HG03097 (cell line): ENCODE measurements at regions not wholly inside any gene's neighbourhood (a gene's known extent, or its start where the extent isn't known, plus 50 kb on each side); places are given as distances from the start of the nearest gene placed in this dataset.
A peak's percentile ranks its signal among the peaks of the same experiment; 100 is the strongest.
"Not testable (repeated sequence)": the region's sequence is repeated elsewhere in the genome, so short reads cannot be mapped to it uniquely, and the experiment has no call there.

Experiments
- ATAC-seq: cut with Tn5 transposase; IDR thresholded peaks from one replicate; pipeline ENCODE4 v1.9.1; 2021; ENCODE audit not compliant: unreplicated experiment, low FRiP score

DNA sequence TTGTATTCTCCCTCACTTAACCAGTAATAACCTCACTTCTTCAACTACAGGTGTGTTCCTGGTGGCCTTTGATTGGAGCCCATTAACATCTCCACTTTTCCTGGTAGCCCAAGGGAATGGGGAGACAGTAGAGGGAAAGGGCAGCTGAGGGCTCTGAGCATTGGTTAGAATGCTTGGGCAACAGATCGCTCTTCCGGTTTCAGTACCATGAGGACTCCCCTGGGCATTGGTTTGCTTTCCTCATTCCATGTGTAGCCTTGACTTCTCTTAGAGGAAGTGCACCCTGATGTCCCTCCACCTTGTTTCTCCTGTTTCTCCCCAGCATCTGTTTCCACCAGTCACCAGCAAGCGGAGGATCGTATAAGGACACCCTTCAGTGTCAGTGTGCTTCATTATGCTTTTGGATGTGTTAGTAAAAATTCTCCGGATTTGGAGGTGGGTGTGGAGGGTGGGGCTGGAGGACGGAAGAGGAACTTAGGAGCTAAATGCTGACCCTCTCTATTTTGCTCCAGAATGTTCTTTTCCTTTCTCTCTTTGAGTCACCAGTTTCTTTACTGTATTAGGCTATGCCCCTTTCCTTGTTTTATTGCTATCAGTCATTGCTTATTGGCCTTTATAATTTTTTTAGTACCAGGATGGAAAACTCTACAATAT lies 50.6 kb upstream of the ZNG1B start:
- not testable (repeated sequence) for ATAC-seq

DNA sequence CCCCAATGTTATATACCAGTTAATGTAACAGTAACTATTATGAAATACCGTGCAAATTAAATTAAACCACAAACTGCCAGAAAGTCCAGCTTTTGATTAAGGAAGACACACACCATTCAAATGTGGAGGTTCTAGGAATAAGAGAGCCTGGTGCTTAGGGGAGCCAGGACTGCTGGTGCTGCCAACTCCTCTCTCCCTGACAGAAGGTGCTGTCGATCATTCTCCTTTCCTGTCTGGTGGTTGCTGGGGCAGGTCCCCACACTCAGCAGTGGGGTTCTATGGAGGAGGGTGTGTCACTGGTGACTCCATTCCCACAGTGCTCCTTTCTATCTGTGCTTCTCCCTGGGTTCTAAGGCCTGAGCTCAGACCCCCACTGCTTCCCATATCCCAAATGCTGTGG lies 57.9 kb upstream of the ZNG1B start:
- ATAC-seq: not testable (repeated sequence)

DNA sequence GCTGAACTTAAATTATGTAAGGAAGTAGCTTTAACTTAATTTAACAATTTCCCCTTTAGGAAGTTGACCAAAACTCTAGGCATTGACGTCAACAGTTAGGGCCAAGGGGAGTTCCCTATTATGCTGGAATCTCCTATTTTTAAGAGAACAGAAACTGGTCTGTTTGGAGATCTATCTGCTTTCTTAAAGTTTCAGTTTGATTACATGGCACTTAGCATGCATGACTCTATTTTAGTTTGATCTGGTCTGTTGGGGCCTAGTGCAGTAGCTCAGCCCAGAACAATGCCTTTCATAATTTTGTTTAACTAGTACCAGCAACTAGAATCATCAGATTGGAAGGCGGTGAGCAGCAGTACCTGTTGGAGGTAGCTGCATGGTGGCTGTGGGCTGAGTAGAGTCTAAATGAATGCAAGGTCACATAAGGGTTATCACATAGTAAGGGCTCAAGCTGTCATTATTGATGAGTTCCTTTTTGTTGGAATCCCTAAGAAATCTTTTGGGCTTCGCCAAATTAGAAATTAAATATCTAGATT lies 60.5 kb upstream of the ZNG1B start:
- ATAC-seq: peak; percentile 81

DNA sequence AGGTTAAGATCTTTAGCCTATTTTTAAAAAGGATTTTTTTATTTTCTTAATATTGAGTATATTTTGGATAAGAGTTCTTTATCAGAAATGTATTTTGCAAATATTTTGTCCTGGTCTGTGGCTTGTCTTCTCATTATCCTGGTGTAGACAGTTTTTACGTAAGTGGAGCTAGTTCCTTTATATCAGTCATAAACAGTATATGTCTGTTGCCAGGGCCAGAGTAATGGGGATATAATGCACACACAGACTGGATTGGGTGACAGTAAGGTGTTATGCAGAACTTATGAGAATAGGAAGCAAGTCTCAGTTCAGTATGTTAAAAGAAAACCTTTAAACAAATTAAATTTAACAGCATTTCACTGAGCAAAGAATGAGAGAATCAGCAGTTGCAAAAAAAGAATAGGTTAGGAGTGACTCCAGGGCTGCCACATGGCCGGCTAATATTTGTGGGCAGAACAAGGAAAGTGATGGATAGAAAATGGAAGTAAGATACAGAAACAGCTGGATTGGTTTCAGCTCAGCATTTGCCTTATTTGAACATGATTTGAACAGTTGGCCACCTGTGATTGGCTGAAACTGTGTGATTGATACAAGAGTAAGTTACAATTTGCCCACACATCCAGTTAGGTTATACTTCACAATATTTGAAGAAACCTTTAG lies 61.1 kb upstream of the ZNG1B start:
- peak; percentile 20 for ATAC-seq

DNA sequence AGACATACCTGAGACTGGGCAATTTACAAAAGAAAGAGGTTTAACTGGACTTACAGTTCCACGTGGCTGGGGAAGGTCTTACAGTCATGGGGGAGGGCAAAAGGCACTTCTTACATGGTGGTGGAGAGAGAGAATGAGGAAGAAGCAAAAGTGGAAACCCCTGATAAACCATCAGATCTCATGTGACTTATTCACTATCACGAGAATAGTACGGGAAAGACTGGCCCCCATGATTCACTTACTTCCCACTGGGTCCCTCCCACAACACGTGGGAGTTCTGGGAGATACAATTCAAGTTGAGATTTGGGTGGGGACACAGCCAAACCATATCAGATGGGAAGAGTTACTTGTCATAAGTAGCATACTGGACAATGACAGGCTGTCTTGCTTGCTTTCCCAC lies 62.6 kb upstream of the ZNG1B start:
- ATAC-seq: not testable (repeated sequence)

DNA sequence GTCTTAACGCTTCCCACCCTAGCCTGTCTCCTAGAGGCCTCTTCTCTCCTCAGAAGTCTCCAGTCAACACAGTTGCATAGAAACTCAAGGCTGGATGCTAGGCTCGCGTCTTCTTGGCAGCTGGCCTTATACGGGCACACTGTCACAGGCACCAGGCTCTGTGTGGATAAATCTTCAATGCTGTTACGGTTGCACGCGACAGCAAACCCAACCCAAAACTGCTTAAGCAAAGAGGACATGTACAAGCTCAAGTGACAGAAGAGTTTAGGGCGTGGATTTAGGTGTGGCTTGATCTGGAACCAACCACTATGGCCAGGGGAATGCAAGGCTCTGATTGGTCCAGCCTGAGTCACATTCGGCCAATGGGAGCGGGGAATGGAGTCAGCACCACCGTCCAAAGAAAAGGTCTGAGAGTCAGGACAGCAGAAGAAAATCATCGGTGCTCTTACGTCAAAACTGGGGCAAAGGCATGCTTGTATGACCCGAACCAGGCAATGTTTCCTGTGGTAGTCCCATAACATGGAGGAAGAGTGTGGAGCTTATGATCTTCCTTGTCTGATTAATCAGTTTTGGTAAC lies 65.1 kb upstream of the ZNG1B start:
- not testable (repeated sequence) for ATAC-seq

DNA sequence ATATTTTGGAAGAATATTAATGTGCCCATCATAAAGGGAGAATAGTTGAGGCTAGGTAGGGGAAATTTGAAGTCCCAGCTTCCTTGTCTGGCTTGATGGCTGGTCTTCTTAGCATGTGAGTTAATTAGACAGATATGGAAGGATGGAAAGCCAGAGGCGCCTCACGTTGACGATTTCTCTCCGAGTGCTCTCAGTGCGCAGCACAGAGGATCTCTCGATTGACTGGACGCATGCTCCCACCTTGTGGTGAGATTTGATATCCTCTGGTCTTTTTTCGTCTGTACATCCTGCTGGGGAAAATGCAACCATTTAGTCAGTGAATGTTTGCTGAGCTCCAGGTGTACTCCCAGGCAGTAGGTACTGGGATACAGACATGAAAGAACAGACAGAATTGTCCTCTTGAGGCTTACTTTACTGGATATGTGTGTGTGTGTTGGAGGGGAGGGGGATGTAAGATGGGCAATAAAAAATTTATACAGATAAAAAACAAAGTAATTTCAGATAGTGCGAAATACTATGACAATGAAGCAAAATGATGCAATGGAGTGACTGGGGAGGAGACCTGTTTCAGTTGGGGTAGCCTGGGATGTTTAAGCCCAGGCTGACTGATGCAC lies 66.9 kb upstream of the ZNG1B start:
- peak; percentile 71 for ATAC-seq

DNA sequence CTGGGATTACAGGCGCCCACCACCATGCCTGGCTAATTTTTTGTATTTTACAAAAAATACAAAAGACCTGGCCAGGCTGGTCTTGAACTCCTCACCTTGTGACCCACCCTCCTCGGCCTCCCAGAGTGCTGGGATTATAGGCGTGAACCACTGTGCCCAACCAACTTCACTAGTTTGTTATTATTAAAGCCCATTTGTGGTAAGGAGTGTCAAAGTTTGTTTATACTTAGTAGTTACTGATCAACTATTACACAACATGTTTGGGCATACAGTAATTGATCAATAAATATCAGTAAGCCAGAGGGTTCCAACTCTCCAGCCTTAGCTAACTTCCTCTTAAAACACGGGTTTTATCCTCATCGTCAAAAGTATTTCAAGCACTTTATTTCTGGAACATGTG lies 67.5 kb upstream of the ZNG1B start:
- ATAC-seq: no peak

DNA sequence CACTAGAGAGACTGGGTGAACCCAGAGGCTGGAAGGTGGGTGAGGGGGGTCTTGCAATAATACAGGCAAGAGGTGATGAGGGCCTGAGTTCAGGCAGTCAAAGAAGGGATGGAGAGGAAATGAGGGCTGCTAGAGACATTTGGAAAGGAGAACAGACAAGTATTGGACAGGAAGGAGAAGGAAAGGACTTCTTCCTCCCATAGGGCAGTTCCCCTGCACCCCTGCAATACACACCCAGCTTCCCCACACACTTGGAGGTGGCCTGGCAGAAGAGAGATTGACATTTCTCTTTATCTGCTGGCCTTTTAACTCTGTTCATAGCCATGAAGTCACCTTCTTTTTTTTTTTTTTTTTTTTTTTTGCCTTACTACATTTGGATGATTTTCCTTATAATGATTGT lies 68.9 kb upstream of the ZNG1B start:
- ATAC-seq: not testable (repeated sequence)

DNA sequence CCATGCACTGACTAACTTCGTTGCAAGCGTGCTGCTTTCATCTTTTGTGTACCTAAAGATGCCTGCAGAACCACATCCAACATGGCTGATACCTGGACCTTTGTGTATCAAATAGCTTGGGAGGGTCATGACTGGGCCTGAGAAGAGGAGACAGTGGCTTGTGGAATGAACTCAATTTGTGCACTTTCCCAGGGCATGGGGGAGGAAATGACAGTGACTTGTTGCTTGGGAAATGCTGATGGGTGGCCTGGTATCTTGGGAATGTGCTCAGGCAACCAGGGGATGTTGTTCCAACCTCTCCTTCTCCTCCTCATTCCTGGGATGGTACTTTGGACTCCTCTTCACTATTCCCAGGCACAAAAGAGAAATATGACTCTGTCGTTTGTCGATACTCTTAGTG lies 70.7 kb upstream of the ZNG1B start:
- not testable (repeated sequence) for ATAC-seq

DNA sequence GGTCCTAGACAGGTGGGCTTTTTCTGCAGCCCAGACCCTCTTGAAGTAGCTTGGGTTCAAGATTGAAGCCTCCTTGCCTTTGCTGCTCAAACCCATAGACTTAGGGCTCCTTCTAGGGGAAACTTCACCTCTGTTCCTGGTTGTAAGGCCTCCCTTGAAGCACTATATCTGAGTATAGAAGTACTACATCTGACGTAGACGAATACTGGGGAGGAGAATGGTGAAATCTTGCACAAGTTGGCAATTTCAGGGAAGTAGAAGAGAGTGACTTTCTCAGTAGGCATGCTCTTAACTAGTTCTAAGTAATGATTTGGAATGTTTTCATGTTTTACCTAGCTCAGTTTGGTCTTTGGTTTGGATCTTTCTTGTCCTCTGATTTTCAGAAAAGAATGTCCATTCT lies 71.7 kb upstream of the ZNG1B start:
- ATAC-seq: not testable (repeated sequence)

DNA sequence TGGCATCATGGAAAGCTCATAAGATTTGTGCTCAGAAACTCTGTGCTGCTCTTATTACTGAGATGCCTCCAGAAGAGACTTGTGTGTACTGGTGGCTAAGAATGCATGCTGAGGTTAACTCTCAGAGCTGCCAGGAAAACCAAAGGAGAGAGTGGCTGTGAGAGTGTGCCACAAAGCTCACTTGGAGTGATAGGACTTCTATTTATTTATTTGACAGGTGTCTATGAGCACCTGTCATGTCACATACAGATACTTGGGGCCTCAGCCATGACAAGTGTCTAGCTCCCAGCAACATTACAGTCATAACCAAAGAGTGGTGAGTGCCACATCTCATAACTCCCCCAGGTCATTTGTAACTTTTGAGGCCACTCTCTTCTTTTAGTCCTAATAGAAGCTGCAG lies 72.2 kb upstream of the ZNG1B start:
- not testable (repeated sequence) for ATAC-seq

DNA sequence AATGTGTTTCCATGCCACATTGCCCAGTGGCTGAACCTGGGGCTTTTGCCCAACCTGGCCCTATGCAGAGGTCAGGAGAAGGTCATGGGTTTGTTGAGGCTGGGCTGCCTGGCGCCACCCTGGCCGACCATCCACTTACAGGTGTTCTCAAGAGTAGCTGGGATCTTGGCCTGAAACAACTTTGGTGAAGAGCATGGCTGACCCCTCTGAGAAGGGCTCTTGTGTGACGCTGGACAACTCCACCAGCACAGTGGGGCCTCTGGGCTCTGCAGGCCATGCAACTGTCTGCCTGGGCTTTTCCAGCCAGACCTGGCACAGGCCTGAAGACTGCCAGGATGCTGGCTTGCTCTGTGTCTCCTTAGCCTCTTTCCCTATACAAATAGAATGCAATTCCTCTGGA lies 76.4 kb upstream of the ZNG1B start:
- no peak for ATAC-seq

DNA sequence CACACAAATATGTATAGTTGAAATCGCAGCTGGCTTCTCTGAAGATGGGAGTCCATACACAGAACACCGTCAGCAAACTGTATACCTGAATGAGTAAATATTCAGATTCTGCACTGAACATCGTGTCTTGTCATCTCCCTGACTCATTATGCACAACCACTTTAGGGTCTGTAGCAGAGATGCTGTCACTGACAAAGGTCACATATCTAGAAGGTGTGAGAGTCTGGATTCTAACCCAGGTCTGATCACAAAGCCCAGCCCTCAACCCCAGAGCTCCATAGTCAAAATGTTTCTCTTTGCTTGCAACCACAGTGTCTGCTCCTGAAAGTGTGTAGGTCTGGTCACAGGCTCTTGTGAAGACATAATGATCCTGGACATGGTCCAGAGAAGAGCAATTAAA lies 78.3 kb upstream of the PAX8 start:
- no peak for ATAC-seq

DNA sequence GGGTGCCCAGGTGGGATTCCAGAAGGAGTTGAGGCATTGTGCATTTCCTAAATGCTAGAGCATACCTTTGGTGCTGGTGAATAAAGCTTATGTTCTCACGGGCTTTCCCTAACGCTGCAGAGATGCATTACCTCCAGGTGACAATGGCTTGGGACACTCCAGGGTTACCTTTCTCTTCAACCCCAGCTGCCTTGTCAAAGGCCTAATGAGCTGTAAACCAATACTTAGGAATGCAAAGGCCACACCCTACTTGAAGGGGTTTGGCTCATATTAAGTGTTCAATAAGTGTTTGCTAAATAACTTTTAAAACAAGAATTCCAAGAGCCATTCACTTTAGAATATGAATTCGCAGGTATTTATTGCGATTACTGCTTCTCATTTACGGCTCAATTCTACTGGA lies 77.6 kb upstream of the PAX8 start:
- not testable (repeated sequence) for ATAC-seq

DNA sequence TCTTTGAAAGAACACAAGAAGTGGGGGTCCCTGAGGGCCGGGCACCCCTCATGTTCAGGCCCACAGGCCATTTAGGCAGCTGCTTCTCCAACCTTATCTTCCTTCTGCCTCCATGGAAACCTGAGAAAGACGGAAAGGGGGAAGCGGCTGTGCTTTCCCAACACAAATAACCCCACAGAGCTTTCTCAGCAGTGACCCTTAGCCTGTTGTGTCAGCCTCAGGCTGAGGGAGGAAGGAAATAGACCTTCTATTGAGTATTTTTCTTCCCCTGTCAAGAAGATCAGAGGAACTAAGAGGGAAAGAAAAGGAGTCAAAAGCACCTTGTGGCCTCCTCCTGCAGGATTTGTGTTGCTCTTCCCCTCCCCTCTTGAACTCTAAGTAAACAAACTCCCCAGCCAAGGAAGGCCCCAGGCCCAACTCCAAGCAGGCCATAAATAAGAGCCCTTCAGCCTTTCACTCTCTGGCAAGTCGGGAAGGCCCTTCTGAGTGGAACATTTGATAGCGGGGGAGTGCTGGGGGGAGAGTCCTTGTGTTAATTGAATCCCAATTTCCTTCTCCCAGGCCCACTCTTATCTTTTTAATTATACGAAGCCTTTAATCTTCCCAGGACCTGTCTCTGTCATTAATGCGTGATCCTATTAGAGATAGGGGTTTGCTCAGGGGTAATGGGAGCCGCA lies 76.8 kb upstream of the PAX8 start:
- not testable (repeated sequence) for ATAC-seq

DNA sequence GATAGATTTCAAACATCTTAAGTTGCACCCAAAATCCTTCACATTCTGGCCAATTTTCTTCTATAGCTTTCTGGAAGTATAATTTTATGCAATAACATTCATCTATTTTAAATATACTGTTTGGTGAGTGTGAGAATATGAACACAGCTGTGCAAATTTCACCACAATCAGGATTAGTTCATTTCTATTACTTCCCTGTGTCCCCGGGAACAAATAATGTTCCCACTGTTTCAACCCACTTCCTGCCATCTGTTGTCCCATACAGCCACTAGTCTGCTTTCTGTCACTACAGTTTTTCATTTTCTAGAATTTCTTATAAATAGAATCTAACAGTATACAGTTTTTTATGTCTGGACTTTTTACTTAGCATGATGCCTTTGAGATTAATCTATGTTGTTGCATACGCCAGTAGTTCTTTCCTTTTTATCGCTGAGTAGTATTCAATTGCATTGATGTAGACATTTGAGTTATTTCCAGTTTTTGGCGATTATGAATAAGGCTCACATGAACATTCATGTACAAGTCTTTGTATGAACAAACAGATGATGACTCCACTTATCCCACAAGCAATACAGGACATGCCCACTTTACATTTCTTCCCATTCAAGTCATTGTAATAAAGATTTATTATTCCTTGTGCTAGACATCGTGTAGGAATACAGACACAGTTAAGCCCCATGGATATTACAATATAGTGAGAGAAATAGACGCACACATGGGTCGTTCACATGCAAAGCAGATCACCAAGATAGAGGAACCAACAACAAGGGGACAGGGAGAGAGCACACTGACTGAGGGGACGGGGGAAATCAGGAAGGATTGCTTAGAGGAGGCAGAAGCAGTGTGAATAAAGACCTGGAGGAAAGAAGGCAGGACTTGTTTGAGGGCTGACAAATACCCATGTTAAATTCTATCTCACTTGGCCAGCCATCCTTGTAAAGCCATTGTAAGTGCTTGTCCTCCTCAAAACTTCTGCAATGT lies 72.9 kb upstream of the PAX8 start:
- ATAC-seq: no peak

DNA sequence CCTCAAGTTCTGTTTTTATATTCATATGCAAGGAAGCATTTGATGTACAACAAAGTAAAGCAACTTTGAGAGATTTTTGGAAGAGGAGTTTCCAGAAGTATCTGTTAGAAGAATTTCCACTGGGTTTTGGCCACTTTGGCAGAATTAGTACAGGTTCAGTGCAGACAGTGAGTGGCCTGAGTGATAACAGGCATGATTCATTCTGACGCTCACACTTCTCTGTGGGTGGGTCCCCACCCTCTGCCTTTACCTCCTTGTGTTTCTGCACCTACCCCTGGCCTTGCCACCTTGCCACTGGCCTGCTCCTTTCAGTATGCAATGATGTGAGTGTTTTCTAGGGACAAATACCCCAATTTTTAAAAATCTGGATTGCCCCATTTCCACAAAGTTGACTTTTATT lies 65.1 kb upstream of the PAX8 start:
- not testable (repeated sequence) for ATAC-seq

DNA sequence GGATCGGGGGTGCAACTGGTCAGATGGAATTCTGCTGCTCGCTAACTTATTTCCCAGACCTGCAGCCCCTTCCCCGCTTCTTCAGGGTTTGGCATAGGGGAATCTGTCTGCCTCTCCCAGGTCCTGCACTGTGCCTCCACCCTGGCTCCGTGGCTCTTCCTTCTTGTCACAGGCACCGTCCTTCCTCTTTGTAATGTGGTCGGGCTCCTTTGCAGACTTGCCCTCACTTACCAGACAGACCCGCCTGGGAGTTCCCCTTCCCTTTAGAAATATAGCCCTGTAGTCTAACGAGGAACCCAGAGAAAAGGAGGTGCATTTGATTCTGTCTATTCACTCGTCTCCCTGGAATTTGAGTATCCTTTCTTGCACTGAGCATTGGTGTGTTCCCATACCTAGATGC lies 63.9 kb upstream of the PAX8 start:
- no peak for ATAC-seq

DNA sequence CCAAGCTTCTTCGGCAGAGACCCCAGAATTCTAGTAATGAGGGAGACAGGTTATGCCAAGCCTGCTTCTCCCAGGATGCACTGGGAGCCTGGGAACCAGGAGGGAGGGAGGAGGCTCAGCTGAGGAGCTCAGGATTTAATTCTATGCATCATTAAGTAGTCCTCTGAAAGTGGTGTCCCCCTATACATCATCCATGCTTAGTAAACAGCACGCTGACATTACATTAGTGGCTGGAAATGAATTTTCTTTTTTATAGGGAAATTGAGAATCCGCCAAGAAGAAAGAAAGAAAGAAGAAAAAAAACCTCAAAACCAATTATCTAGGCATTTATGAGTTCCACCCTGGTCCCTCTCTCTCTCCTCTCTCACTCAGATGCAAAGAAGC lies 63.1 kb upstream of the PAX8 start:
- not testable (repeated sequence) for ATAC-seq
